ENCODE measurements at regions not wholly inside any gene's neighbourhood (a gene's known extent, or its start where the extent isn't known, plus 50 kb on each side); places are given as distances from the start of the nearest gene placed in this dataset.

- Histone ChIP-seq H3K9ac (ENCODE audit: low read length) (no peak overlapping the region), H2AFZ (ENCODE audit: low read length) (no peak overlapping the region), H3K79me2 (ENCODE audit: low read length) (no peaks in the 10 kb centered on the region), H3K4me2 (ENCODE audit: low read length) (no peak overlapping the region), H3K36me3 (ENCODE audit: low read depth, low read length) (no peaks in the 10 kb centered on the region), H3K4me3 (ENCODE audit: low read length) (no peak overlapping the region), H3K27ac (ENCODE audit: low read length) (no peak overlapping the region), H4K20me1 (ENCODE audit: low read length) (no peaks in the 10 kb centered on the region), H3K9me3 (ENCODE audit: low read length) (no peaks in the 10 kb centered on the region), H3K4me1 (ENCODE audit: insufficient read depth, low read length) (no peaks in the 10 kb centered on the region), H3K27me3 (ENCODE audit: low read length) (peaks cover 13% of the 10 kb centered on the region; the same call in 1 of the 2 replicates), H3K9me2 (replicated peaks; ENCODE audit: low read length) (no peaks in the 10 kb centered on the region), H3F3A (ENCODE audit: low read length, unreplicated experiment) (no peaks in the 10 kb centered on the region)
- intact Hi-C loops (cut with micrococcal nuclease), result no loop called here
- ChIA-PET POLR2A (ENCODE audit: unreplicated experiment) (no interaction called here), CTCF (no interaction called here)
- BruUV-seq (replicated peaks), result no TSS peak
- TF ChIP-seq CTCF (conservative IDR thresholded peaks at IDR 0.05; ENCODE audit: low read depth, low read length), result no peak
- TF ChIP-seq EZH2 (IDR thresholded peaks at IDR 0.05; ENCODE audit: low read length, unreplicated experiment), result no peak
- no peak for TF ChIP-seq EZH2phosphoT487 (IDR thresholded peaks at IDR 0.05; ENCODE audit: borderline replicate concordance, low read length)
- ATAC-seq (no peak), DNase-seq (no peak)
Measured at GRCh38 chr14:96148631-96149030, 56.0 kb upstream of the BDKRB2 start.

GRCh38 chr14:96149131-96149530, 55.5 kb upstream of the BDKRB2 start:
- DNase-seq, result no peak
- Histone ChIP-seq H3K4me1 (ENCODE audit: insufficient read depth, low read length) (no peaks in the 10 kb centered on the region), H4K20me1 (ENCODE audit: low read length) (no peaks in the 10 kb centered on the region), H3K4me2 (ENCODE audit: low read length) (no peak overlapping the region), H3K27me3 (ENCODE audit: low read length) (peaks cover 18% of the 10 kb centered on the region; the same call in 1 of the 2 replicates), H3K36me3 (ENCODE audit: low read depth, low read length) (no peaks in the 10 kb centered on the region), H3K27ac (ENCODE audit: low read length) (no peak overlapping the region), H3F3A (ENCODE audit: low read length, unreplicated experiment) (no peaks in the 10 kb centered on the region), H3K9me3 (ENCODE audit: low read length) (no peaks in the 10 kb centered on the region), H2AFZ (ENCODE audit: low read length) (no peak overlapping the region), H3K4me3 (ENCODE audit: low read length) (no peak overlapping the region), H3K9me2 (replicated peaks; ENCODE audit: low read length) (no peaks in the 10 kb centered on the region), H3K9ac (ENCODE audit: low read length) (no peak overlapping the region), H3K79me2 (ENCODE audit: low read length) (no peaks in the 10 kb centered on the region)
- POLR2A ChIA-PET (ENCODE audit: unreplicated experiment), result no interaction called here
- TF ChIP-seq CTCF (conservative IDR thresholded peaks at IDR 0.05; ENCODE audit: low read depth, low read length) (no peak), EZH2 (IDR thresholded peaks at IDR 0.05; ENCODE audit: low read length, unreplicated experiment) (no peak), EZH2phosphoT487 (IDR thresholded peaks at IDR 0.05; ENCODE audit: borderline replicate concordance, low read length) (no peak)
- ATAC-seq, result no peak
- no TSS peak for BruUV-seq (replicated peaks)
- CTCF ChIA-PET, result no interaction called here
- intact Hi-C loops (cut with micrococcal nuclease), result no loop called here

- POLR2A ChIA-PET (ENCODE audit: unreplicated experiment), result no interaction called here
- no TSS peak for BruUV-seq (replicated peaks)
Measured at GRCh38 chr14:96150214-96150613, 54.4 kb upstream of the BDKRB2 start.

More at GRCh38 chr14:96150214-96150613, 54.4 kb upstream of the BDKRB2 start:
- DNase-seq, result no peak
- Histone ChIP-seq H3K27me3 (ENCODE audit: low read length) (peaks cover 23% of the 10 kb centered on the region), H3K4me2 (ENCODE audit: low read length) (no peak overlapping the region), H2AFZ (ENCODE audit: low read length) (no peak overlapping the region), H3K27ac (ENCODE audit: low read length) (no peak overlapping the region), H3K9me3 (ENCODE audit: low read length) (no peaks in the 10 kb centered on the region), H3K4me3 (ENCODE audit: low read length) (no peak overlapping the region), H3F3A (ENCODE audit: low read length, unreplicated experiment) (no peaks in the 10 kb centered on the region), H3K79me2 (ENCODE audit: low read length) (no peaks in the 10 kb centered on the region), H3K9ac (ENCODE audit: low read length) (no peak overlapping the region), H4K20me1 (ENCODE audit: low read length) (no peaks in the 10 kb centered on the region), H3K4me1 (ENCODE audit: insufficient read depth, low read length) (no peaks in the 10 kb centered on the region), H3K36me3 (ENCODE audit: low read depth, low read length) (no peaks in the 10 kb centered on the region), H3K9me2 (replicated peaks; ENCODE audit: low read length) (no peaks in the 10 kb centered on the region)
- intact Hi-C loops (cut with micrococcal nuclease), result no loop called here
- TF ChIP-seq CTCF (conservative IDR thresholded peaks at IDR 0.05; ENCODE audit: low read depth, low read length), result no peak
- TF ChIP-seq EZH2phosphoT487 (IDR thresholded peaks at IDR 0.05; ENCODE audit: borderline replicate concordance, low read length), result no peak
- no peak for TF ChIP-seq EZH2 (IDR thresholded peaks at IDR 0.05; ENCODE audit: low read length, unreplicated experiment)
- CTCF ChIA-PET, result no interaction called here
- no peak for ATAC-seq

Measured in PC-3 (cell line).